GM19328 (cell line): ENCODE measurements at regions not wholly inside any gene's neighbourhood (a gene's known extent, or its start where the extent isn't known, plus 50 kb on each side); places are given as distances from the start of the nearest gene placed in this dataset.
"Not testable (repeated sequence)": the region's sequence is repeated elsewhere in the genome, so short reads cannot be mapped to it uniquely, and the experiment has no call there.

Experiments used
- ATAC-seq: cut with Tn5 transposase; IDR thresholded peaks from one replicate; pipeline ENCODE4 v1.9.1; 2021; ENCODE audit warnings: mild to moderate bottlenecking, moderate library complexity; ENCODE audit not compliant: unreplicated experiment

DNA sequence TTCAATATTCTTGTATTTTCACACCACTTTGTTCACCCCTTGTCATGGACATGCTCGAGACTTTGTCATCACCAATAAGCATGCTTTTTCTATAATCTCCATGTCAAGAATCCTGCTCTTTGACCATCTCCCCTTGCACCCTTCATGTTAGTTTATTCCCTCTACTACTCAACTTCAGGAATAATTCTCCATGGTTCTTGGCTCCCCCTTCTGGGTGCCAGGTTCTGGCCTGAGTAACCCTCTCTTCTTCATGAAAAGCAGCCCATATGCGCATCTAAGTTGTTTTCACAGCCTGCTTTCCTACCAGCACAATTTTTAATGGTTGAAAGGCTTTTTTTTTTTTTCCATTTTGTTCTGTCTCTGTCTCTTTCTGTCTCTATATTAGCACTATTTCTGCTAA, 160.7 kb downstream of the LEPR start:
- no peak for ATAC-seq

DNA sequence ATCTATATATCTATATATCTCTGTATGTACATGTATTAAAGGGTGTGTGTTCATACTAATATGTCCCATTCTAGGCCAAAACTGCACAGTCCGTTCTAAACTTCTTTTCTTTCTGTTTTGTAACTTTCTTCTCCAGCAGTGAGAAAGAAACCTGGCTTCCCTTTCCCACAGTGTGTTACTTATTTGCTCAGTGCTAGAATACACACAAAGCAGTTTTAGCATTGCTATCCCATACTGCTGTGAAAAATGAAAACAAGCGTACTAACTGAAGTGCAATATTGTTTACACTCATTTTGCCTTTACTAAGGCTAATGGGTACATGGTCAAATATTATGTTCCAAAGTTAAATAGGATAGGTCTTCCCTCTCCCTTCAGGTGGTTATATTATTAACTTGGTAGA, 163.9 kb downstream of the LEPR start:
- ATAC-seq, result no peak

DNA sequence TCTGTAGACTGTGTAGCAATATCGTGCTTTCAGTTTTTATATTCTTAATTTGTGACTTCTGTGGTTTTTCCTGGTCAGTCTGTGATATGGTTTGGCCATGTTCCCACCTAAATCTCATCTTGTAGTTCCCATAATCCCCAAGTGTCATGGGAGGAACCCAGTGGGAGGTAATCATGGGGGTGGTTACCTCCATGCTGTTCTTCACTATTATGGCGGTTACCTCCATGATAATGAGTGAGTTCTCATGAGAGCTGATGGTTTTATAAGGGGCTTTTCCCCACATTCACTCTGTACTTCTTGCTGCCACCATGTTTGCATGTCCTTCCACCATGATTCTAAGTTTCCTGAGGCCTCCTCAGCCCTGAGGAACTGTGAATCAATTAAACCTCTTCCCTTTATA, 169.8 kb downstream of the LEPR start:
- ATAC-seq, result no peak

DNA sequence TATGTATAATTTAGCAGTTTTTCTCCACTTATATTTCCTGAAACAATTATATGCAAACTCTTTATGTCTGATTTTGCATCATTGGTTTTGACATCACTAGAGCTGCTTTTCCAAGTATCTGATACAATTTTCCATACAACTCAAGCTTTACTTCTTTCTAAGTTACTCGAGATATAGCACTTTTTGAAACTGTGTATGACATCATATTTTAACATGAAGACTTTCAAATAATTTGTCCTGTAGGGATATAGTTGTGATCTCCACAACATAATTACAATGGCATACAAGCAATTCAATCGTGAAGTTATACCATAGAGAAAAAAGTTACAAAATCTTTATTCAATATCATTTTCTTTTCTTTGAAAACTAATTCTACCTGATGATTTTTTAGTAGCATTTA, 173.0 kb downstream of the LEPR start:
- ATAC-seq, result no peak

DNA sequence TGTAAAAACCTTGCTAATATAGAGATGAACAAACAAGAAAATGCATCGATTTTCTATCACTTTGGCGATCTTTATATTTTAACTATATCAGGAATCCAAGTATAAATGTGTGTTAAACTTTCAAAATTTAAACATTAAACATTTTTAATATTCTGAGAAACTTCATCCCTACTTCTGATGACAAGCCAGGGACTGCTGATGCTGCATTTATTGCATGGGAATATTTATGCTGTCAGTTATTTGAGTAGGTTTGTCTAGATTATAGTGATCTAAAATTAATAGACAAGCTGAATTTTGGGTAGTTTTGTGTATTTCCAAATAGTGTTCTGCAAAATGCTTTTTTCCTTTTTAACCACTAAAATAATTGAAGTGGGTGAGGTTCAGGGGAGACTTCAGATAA, 175.3 kb downstream of the LEPR start:
- ATAC-seq, result no peak

DNA sequence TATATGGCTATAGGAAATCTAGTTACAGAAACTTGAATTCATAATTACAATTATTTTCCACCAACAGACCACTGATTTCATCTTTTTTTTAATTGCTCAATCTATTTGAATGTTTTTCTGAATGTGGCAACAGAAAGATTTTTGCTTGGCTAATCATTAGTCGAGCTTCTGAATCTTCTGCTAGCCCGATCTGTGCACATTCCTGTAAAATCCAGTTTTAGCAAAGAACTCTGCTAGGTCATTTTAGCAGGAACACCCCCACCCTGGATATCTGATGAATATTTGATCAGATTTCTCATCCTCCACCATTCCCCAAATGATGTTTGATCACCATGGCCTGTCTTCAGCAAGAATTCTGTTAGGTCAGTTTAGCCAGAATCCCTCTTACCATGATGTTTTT, 176.3 kb downstream of the LEPR start:
- no peak for ATAC-seq

DNA sequence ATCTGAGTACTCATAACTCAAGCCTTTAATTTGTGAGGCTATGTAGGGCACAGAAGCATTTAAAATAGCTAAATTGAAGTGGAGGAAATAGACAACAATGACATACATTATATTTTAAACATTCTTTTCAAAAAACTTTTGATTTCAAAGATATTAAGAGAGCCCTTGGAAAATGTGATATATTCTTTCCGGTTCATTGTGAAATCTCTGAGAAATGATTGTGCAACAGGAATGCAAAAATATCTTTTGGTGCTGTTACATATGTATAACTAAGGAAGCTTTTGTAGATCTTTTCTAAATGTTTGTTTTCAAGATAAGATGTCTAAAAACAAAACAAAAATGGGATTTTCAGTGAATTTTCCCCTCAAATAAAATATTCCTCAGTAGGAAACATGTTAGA, 185.2 kb downstream of the LEPR start:
- ATAC-seq, result no peak

DNA sequence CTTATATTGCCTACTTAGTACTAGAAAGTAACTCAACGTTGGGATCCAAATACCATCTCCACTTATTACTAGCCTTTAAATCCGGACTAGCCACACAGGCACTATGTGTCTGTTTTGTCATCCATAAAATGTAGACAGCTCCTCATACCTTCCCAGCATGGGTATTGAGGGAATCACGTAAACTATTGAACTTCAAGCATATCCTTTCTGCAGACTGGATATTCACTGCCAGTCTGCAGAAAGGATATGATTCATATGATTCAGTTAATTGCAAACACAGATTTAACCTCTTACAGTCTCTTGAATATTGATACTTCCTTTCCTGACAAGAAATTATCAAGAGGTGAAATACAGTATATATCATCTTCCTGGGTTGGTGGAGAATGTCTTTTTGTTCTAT, 186.0 kb downstream of the LEPR start:
- ATAC-seq, result no peak

DNA sequence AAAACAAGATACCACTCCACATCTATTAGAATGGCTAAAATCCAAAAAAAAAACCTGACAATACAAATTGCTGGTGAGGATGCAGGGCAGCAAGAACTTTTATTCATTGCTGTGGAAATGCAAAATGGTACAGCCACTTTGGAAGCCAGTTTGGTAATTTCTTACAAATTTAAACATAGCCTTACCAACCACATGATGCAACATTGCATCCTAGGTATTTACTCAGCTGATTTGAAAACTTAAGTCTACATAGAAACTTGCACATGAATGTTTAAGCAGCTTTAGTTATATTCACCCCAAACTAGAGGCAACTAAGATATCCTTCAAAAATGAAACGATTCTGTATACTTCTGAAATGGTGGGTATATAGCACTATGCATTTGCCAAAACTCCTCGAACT, 178.8 kb upstream of the PDE4B start:
- ATAC-seq, result no peak

DNA sequence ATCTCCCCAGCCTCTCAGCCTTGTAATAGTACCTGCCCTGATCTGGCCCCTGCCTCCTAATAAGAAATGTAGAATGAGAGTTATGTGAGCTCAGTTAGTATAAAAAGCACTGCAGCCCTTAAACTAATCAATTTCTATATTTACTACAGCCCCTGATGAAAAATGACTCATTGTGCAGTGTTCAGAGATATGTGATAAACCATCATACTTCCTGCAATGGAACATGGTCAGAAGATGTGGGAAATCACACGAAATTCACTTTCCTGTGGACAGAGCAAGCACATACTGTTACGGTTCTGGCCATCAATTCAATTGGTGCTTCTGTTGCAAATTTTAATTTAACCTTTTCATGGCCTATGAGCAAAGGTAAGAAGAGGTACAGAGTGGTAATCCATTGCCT, 176.8 kb upstream of the PDE4B start:
- ATAC-seq, result no peak

DNA sequence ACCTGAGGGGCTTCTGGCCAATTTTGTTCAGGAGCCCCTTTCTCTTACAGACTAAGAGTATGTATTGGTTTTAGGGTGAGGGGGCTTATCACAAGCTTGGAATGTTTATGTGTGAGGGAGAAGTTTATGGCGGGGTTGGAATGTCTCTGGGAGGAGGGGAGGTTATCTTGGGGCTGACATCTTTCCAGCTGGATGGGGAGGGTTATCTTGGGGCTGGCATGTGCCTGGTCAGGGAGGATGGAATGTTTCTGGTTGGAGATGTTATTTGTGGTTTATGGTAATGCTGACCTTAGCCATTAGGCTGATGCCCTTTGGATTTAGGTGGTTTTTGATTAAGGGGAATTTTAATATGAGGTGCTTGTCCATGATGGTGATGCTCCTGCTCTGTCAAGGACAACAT, 171.0 kb upstream of the PDE4B start:
- not testable (repeated sequence) for ATAC-seq

DNA sequence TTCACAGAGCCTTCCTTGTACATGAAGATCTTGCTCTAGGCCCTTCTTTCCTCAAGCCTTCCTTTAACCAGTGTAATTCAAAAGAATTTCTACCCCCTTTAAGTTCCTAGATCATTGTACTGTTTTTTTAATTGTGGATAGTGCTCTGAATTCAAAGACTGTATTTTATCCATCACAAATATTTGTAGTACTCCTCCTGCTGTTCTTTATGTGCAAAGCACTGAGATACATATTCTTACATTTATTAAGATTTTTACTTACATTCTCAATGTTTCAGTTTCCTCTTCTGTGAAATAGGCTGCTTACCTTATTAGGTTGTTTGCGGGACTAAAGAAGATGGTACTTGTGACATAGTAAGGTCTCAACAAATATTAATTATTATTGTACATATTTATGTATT, 168.8 kb upstream of the PDE4B start:
- ATAC-seq, result no peak

DNA sequence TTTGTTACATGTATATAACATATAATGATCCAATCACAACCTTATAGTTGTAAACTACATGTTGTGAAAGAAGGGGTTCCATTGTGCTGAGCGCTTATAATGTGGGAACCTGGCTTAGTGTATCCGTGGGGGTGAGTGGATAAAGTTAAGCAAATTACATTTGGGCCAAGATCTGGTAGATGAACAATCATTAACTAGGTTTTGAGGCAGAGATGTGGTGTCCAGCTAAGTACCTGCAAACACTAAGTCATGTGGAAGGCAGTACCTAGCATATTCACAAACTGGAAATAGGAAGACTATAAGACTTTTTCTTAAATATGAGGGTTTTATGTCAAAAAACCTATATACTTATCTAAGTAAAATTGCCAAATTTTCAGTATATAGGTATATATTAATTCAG, 167.2 kb upstream of the PDE4B start:
- no peak for ATAC-seq

DNA sequence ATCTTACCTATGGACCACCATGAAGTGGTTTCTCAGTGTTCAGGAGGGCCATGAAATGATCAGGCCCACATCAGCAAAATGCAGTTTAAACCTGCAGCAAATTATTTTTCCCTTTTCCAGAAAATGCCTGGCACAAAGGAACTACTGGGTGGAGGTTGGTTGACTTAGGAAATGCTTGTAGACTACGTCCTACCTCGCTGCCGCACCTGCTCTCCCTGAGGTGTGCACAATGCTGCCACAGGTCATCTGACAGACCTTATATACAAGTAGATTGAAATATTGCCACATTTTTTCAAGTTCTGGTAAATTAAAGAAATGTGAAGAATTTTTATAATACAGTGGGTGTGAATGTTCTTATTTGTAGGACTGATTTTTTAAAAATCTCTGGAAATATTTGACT, 166.7 kb upstream of the PDE4B start:
- no peak for ATAC-seq

DNA sequence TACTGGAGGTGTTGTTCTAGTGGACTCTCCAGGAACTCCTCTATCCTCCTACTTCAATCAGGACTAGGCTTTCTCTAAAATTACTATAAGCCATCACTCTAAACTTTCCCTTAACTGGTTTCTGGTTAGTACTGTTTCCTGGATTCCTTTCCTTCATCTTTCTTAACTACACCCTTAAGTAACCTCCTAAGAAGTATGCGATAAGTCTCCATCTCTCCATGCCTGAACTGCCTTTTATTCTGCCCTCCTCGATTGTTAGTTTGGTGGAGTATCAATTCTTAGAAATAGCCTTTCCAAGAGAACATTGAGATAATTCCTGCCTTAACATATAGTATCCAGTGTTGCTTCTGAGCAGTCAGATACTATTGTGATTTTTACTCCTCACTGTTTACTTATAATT, 162.9 kb upstream of the PDE4B start:
- no peak for ATAC-seq

DNA sequence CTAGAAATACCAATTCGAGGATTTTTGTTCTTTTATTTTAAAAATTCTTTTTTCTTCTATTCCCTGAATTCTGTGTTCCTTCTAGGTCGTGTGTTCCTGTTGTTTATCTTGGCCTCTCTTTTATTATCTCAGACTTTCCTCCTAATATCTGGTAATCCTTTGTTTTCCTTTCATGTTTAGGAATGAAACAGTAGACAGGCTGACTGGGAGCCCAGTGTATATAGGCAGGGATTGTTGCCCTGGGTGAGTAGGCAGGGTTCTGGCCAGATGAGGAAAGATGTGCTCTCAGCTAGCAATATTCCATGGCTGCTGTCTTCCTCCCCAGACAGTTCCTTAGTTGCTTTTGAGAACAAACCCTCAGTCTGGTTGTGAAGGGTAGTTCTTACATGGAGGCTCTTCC, 161.8 kb upstream of the PDE4B start:
- ATAC-seq, result no peak

DNA sequence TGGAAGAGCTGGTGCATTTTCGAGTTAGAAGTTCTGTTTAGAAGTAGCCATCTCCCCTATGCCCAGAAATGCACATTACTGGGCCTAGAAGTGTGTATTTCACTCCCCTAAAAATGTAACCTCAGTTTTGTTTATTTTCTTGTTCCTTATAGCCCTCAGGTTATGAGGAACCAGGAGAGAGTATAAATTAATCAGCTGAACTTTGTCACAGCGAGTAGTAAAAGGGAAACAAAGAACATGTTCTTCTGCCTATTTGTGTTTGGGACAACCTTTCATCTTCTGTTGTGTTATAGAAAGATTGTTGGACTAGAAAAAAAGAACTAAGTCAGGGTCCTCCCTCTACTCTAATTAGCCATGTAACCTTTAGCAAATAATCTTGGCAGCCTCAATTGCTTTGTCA, 160.5 kb upstream of the PDE4B start:
- no peak for ATAC-seq

DNA sequence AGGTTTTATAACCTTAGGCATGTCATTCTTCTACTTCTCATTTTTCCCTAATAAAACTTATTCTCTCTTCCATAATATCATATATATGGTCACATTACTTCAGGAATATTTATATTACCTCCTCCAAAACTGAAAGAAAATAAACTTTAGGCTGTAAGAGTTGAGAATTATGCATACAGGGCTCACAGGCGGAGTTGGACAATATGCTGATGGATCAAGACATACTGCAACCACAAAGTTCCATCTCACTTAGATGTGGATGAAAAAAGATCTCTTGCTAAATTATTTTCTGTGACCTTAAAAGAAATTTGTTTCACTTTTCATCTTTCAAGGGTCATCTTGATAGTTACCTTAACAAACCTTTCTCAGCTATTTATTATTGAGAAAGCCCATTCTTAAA, 152.6 kb upstream of the PDE4B start:
- no peak for ATAC-seq

DNA sequence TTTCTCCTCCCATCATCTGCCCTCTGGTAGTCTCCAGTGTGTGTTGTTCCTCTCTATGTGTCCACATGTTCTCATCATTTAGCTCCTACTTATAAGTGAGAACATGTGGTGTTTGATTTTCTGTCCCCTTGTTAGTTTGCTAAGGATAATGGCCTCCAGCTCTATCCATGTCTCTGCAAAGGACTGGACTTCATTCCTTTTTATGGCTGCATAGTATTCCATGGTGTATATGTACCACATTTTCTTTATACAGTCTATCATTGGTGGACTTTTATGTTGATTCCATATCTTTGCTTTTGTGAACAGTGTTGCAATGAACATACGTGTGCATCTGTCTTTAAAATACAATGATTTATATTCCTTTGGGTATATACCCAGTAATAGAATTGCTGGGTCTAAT, 143.5 kb upstream of the PDE4B start:
- not testable (repeated sequence) for ATAC-seq

DNA sequence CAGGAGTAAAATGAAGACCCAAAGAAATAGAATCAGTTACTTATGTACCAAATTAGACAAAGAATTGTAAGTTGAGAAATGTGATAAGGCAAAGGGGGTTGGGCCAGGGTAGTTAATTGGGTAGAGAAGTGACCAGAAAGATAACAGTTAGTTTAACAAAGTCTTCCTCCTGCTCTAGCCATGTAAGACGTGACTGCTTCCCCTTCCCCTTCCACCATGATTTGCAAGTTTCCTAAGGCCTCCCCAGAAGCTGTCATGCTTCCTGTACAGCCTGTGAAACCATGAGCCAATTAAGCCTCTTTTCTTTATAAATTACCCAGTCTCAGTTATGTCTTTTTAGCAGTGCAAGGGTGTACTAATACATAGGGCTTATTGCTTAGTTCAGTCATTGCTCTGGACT, 142.0 kb upstream of the PDE4B start:
- no peak for ATAC-seq

DNA sequence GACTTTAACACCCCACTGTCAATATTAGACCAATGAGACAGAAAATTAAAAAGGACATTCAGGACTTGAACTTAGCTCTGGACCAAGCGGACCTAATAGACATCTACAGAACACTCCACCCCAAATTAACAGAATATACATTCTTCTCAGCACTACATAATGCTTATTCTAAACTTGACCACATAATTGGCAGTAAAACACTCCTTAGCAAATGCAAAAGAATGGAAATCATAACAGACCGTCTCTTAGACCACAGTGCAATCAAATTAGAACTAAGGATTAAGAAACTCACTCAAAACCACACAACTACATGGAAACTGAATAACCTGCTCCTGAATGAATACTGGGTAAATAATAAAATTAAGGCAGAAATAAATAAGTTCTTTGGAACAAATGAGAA, 138.2 kb upstream of the PDE4B start:
- not testable (repeated sequence) for ATAC-seq

DNA sequence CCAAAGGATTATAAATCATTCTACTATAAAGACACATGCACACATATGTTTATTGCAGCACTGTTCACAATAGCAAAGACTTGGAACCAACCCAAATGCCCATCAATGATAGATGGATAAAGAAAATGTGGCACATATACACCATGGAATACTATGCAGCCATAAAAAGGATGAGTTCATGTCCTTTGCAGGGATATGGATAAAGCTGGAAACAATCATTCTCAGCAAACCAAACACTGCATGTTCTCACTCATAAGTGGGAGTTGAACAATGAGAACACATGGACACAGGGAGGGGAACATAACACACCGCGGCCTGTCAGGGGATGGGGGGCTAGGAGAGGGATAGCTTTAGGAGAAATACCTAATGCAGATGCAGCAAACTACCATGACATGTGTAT, 135.1 kb upstream of the PDE4B start:
- not testable (repeated sequence) for ATAC-seq

DNA sequence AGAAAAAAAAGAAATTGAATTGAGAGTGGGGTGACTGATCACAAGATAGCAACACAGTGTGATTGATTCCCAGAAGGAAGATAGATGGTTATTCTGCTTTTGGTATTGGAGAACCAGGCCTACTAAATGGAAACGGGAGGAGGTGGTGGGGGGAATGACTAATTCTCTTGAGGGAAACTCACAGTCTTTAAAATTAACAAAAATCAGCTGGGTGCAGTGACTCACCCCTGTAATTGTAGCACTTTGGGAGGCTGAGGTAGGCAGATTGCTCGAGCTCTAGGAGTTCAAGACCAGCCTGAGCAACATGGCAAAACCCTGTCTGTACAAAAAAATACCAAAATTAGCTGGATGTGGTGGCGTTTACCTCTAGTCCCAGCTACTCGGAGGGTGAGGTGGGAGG, 134.6 kb upstream of the PDE4B start:
- no peak for ATAC-seq

DNA sequence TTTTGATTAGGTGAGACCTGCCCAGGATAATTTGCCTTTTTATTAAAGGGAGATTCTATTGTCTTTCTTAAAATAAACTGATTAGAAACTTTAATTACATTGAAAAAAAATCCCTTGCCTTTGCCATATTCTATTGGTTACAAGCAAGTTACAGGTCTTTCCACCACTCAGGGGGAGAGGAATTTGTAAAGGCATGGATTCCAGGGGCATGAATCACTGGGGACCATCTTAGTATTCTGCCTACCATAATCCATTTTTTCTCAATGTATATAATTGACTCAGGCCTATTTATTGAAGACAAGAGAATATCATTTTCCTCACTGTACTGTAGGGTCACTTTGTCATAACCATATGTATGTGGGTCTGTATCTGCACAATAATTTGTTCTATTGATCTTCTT, 124.3 kb upstream of the PDE4B start:
- no peak for ATAC-seq
